Keratinocyte (primary cell): ENCODE measurements at regions not wholly inside any gene's neighbourhood (a gene's known extent, or its start where the extent isn't known, plus 50 kb on each side); places are given as distances from the start of the nearest gene placed in this dataset.

Experiments used
- EZH2 ChIP-seq: IDR thresholded peaks from one replicate; pipeline ENCODE4 v1.6.1; 2012; ENCODE audit warnings: inconsistent platforms, mild to moderate bottlenecking, low read length, moderate library complexity
- TF ChIP-seq, protein P1 (sequence below), 3 experiments: IDR thresholded peaks in 1 of 3; conservative IDR thresholded peaks in 1 of 3; optimal IDR thresholded peaks in 1 of 3; 2 replicates in 2 of 3; 3 replicates in 1 of 3; pipeline versions ENCODE3 to v1.5.1; 2011; ENCODE audit warnings: low read length in 3 of 3, mild to moderate bottlenecking in 3 of 3, moderate library complexity in 2 of 3, control low read depth in 1 of 3, inconsistent platforms in 1 of 3; ENCODE audit not compliant: insufficient read depth in 2 of 3; ENCODE audit errors: extremely low read depth in 1 of 3

DNA sequence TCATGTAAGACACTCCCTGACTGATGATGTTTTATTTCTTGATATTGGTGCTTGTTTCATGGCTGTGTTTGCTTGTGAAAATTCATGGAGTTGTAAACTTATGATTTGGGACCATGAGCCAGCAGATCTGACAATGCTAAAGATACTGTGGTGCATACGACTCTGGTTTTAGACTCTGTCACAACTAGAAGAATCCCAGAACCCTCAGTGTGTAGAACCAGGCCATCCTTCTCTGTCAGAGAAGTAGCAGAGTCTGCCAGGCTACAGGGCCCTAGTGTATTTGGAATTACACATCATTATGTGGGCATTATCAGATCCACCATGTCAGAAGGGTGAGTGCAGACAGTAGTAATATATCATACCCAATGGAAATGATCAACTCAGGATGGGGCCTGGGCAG is 209.8 kb upstream of the POU2AF2 start:
- TF ChIP-seq, protein P1, sequence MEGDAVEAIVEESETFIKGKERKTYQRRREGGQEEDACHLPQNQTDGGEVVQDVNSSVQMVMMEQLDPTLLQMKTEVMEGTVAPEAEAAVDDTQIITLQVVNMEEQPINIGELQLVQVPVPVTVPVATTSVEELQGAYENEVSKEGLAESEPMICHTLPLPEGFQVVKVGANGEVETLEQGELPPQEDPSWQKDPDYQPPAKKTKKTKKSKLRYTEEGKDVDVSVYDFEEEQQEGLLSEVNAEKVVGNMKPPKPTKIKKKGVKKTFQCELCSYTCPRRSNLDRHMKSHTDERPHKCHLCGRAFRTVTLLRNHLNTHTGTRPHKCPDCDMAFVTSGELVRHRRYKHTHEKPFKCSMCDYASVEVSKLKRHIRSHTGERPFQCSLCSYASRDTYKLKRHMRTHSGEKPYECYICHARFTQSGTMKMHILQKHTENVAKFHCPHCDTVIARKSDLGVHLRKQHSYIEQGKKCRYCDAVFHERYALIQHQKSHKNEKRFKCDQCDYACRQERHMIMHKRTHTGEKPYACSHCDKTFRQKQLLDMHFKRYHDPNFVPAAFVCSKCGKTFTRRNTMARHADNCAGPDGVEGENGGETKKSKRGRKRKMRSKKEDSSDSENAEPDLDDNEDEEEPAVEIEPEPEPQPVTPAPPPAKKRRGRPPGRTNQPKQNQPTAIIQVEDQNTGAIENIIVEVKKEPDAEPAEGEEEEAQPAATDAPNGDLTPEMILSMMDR (optimal IDR thresholded peaks at IDR 0.05 in 1 of 3, IDR thresholded peaks at IDR 0.05 in 1 of 3, conservative IDR thresholded peaks at IDR 0.05 in 1 of 3; ENCODE audit: extremely low read depth in 1 of 3, insufficient read depth in 2 of 3, low read length in 3 of 3): no peak
- no peak for TF ChIP-seq EZH2
